Fibroblast of mammary gland (primary cell): ENCODE measurements at regions not wholly inside any gene's neighbourhood (a gene's known extent, or its start where the extent isn't known, plus 50 kb on each side); places are given as distances from the start of the nearest gene placed in this dataset.

Experiments
- DNase-seq: peaks from one replicate; pipeline ENCODE4 v3.0.0-alpha.2; 2010; ENCODE audit warnings: low read depth
- H3K4me3 ChIP-seq: 2 replicates; pipeline ENCODE4 v1.5.1; 2011; ENCODE audit warnings: low read depth, mild to moderate bottlenecking, low read length, moderate library complexity; ENCODE audit not compliant: control insufficient read depth
- TF ChIP-seq, protein P1 (sequence below): conservative IDR thresholded peaks from 2 replicates; pipeline ENCODE4 v1.5.1; 2011; ENCODE audit warnings: low read depth, low read length, inconsistent platforms; ENCODE audit not compliant: control insufficient read depth, insufficient read depth

GRCh38 chr12:93078059-93078458 is 149.0 kb upstream of the EEA1 start:
- TF ChIP-seq, protein P1, sequence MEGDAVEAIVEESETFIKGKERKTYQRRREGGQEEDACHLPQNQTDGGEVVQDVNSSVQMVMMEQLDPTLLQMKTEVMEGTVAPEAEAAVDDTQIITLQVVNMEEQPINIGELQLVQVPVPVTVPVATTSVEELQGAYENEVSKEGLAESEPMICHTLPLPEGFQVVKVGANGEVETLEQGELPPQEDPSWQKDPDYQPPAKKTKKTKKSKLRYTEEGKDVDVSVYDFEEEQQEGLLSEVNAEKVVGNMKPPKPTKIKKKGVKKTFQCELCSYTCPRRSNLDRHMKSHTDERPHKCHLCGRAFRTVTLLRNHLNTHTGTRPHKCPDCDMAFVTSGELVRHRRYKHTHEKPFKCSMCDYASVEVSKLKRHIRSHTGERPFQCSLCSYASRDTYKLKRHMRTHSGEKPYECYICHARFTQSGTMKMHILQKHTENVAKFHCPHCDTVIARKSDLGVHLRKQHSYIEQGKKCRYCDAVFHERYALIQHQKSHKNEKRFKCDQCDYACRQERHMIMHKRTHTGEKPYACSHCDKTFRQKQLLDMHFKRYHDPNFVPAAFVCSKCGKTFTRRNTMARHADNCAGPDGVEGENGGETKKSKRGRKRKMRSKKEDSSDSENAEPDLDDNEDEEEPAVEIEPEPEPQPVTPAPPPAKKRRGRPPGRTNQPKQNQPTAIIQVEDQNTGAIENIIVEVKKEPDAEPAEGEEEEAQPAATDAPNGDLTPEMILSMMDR, result no peak
- H3K4me3 ChIP-seq, result no peak overlapping the region
- no peak for DNase-seq

GRCh38 chr12:93078577-93078976 is 149.5 kb upstream of the EEA1 start:
- H3K4me3 ChIP-seq, result no peak overlapping the region
- TF ChIP-seq, protein P1, result no peak
- no peak for DNase-seq

DNA sequence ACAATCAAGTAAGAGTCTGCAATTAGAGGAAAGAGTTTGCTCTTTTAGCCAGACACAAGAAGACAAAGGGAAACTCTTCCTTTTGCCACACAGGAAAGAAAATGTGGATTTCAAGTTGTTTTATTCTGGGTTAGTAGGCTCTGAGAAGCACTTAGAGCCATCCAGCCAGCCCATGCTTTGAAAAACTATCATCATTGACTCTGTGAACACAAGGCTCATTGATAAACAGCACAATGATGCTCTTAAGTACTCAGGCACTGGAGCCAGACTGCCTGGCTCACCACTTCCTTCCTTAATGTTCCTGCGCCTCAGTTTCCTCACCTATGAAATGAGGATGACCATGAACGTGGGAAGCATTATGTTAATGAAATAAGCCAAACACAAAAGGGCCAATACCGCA is 150.2 kb upstream of the EEA1 start:
- TF ChIP-seq, protein P1, result no peak
- H3K4me3 ChIP-seq, result no peak overlapping the region
- no peak for DNase-seq

- TF ChIP-seq, protein P1, result no peak
These were observed 150.9 kb upstream of the EEA1 start for GRCh38 chr12:93079976-93080375.

DNA sequence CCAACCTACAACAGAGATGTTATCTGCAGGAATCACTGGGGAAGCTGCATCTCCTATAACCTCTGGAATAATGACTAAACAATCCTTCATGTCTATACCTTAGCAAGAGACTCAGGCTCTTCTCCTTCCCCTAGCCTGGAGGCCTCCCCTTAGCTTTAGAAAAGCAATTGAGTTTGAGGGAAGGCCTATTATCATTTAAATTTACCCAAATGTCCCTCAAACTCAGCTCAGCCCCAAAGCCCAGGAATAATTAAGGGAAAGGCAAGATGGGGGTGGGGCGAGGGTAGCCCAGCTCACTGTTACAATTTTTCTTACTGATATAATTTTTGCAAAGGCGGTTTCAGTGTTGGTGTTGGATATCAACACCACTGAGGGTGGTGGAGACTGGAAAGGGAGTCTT is 151.4 kb upstream of the EEA1 start:
- TF ChIP-seq, protein P1, result no peak
- DNase-seq, result no peak
- H3K4me3 ChIP-seq, result no peak overlapping the region

More at GRCh38 chr12:93079976-93080375, 150.9 kb upstream of the EEA1 start:
- no peak overlapping the region for H3K4me3 ChIP-seq
- no peak for DNase-seq

- TF ChIP-seq, protein P1, result no peak
- DNase-seq, result no peak
- no peak overlapping the region for H3K4me3 ChIP-seq
These were observed 152.1 kb upstream of the EEA1 start for GRCh38 chr12:93080994-93081809.

DNA sequence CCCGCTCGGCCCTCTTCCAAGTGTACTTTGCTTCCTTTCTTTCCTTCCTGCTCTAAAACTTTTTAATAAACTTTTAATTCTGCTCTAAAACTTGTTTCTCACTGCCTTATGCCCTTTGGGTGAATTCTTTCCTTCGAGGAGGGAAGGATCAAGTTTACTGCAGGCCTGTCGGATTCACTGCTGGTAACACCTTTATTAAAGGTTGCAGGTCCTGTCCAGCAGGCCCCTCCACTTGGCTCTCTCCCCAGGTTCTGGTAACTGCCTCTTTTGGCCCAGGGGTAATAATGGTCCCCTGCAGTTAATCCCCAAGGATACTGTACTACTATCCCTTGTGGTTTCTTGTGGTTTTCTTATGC is 152.7 kb upstream of the EEA1 start:
- no peak overlapping the region for H3K4me3 ChIP-seq
- no peak for DNase-seq
- TF ChIP-seq, protein P1, result no peak
